CD14-positive monocyte (primary cell): ENCODE measurements at regions not wholly inside any gene's neighbourhood (a gene's known extent, or its start where the extent isn't known, plus 50 kb on each side); places are given as distances from the start of the nearest gene placed in this dataset.

Experiments
- DNase-seq, 3 donors: peaks; one replicate each; pipeline ENCODE4 v3.0.0-alpha.2; 2011 to 2022
- H2AFZ ChIP-seq: 2 replicates; pipeline ENCODE4 v1.6.0; 2012; ENCODE audit warnings: mild to moderate bottlenecking, low read depth, low read length, inconsistent platforms; ENCODE audit not compliant: insufficient read depth, poor library complexity, severe bottlenecking
- H3K27ac ChIP-seq, 2 donors: 1 replicate in 1 of 2; 2 replicates in 1 of 2; pipeline ENCODE4 v1.5.1; 2012 to 2013; ENCODE audit warnings: low read length in 2 of 2, control low read depth in 1 of 2, inconsistent platforms in 1 of 2, low read depth in 1 of 2, mild to moderate bottlenecking in 1 of 2
- H3K27me3 ChIP-seq, 2 donors: one replicate each; pipeline versions ENCODE4 v1.6.0 to v1.6.1; 2011 to 2013; ENCODE audit warnings: low read length in 2 of 2; ENCODE audit not compliant: control insufficient read depth in 2 of 2, insufficient read depth in 2 of 2
- H3K36me3 ChIP-seq, 2 donors: replicated peaks in 1 of 2; 1 replicate in 1 of 2; 2 replicates in 1 of 2; pipeline versions ENCODE4 v1.5.1 to v1.6.1; 2012 to 2013; ENCODE audit warnings: low read length in 2 of 2, control low read depth in 1 of 2, inconsistent platforms in 1 of 2, mild to moderate bottlenecking in 1 of 2; ENCODE audit not compliant: insufficient read depth in 2 of 2, control insufficient read depth in 1 of 2
- H3K4me1 ChIP-seq, 2 donors: 1 replicate in 1 of 2; 2 replicates in 1 of 2; pipeline versions ENCODE4 v1.5.1 to v1.6.1; 2012 to 2013; ENCODE audit warnings: low read length in 2 of 2, control low read depth in 1 of 2, inconsistent platforms in 1 of 2, mild to moderate bottlenecking in 1 of 2, moderate library complexity in 1 of 2; ENCODE audit not compliant: insufficient read depth in 2 of 2, control insufficient read depth in 1 of 2
- H3K4me2 ChIP-seq: replicated peaks from 2 replicates; pipeline ENCODE3; 2012; ENCODE audit warnings: low read length, moderate library complexity, mild to moderate bottlenecking; ENCODE audit not compliant: poor library complexity, severe bottlenecking; ENCODE audit errors: extremely low read depth
- H3K4me3 ChIP-seq, 3 experiments: fragments of 200-600 bp in 1 of 3; sonication (generic) in 1 of 3; replicated peaks in 1 of 3; 1 replicate in 2 of 3; 2 replicates in 1 of 3; pipeline ENCODE4 v1.5.1; 2011 to 2013; ENCODE audit warnings: low read length in 3 of 3, mild to moderate bottlenecking in 3 of 3, control low read depth in 2 of 3, low read depth in 2 of 3, inconsistent platforms in 1 of 3, moderate library complexity in 1 of 3
- H3K79me2 ChIP-seq: 2 replicates; pipeline ENCODE4 v1.6.0; 2012; ENCODE audit warnings: mild to moderate bottlenecking, control low read depth, inconsistent platforms, low read length, moderate library complexity; ENCODE audit not compliant: insufficient read depth
- H3K9ac ChIP-seq: 2 replicates; pipeline ENCODE4 v1.6.0; 2017; ENCODE audit warnings: low read length, mild to moderate bottlenecking; ENCODE audit not compliant: insufficient read depth, poor library complexity, severe bottlenecking
- H3K9me3 ChIP-seq, 2 donors: replicated peaks in 1 of 2; 1 replicate in 1 of 2; 2 replicates in 1 of 2; pipeline versions ENCODE4 v1.5.1 to v1.6.1; 2012 to 2013; ENCODE audit warnings: low read length in 2 of 2, control low read depth in 1 of 2; ENCODE audit not compliant: control insufficient read depth in 1 of 2, insufficient read depth in 1 of 2
- H4K20me1 ChIP-seq: 2 replicates; pipeline ENCODE4 v1.6.0; 2012; ENCODE audit warnings: mild to moderate bottlenecking, low read length, control low read depth, moderate library complexity; ENCODE audit not compliant: insufficient read depth
- H3K27ac Mint-ChIP-seq, 7 donors: one replicate each; pipeline ENCODE4 v1.8.0; 2020; ENCODE audit warnings: mild to moderate bottlenecking in 7 of 7, mixed read lengths in 7 of 7, moderate library complexity in 6 of 7, inconsistent platforms in 2 of 7
- H3K27me3 Mint-ChIP-seq, 3 donors: one replicate each; pipeline ENCODE4 v1.8.0; 2021 to 2022; ENCODE audit warnings: low read depth in 3 of 3, mild to moderate bottlenecking in 3 of 3, mixed read lengths in 3 of 3, moderate library complexity in 3 of 3, inconsistent platforms in 1 of 3
- H3K36me3 Mint-ChIP-seq, 2 donors: one replicate each; pipeline ENCODE4 v1.8.0; 2020; ENCODE audit warnings: mixed read lengths in 2 of 2, inconsistent platforms in 1 of 2, mild to moderate bottlenecking in 1 of 2
- H3K4me1 Mint-ChIP-seq: one replicate; pipeline ENCODE4 v1.8.0; 2020; ENCODE audit warnings: mild to moderate bottlenecking, mixed read lengths
- H3K4me3 Mint-ChIP-seq, 2 donors: one replicate each; pipeline ENCODE4 v1.8.0; 2020; ENCODE audit warnings: mild to moderate bottlenecking in 2 of 2, mixed read lengths in 2 of 2, moderate library complexity in 1 of 2
- H3K9me3 Mint-ChIP-seq, 7 donors: one replicate each; pipeline ENCODE4 v1.8.0; 2020 to 2022; ENCODE audit warnings: mixed read lengths in 7 of 7, mild to moderate bottlenecking in 6 of 7, moderate library complexity in 6 of 7, inconsistent platforms in 2 of 7
- WGBS: methylation state at CpG from one replicate; pipeline ENCODE4 v1.1.5; 2013; ENCODE audit warnings: missing lambda C conversion rate; ENCODE audit not compliant: insufficient coverage; 5-methylcytosine and 5-hydroxymethylcytosine counted together
- intact Hi-C, 2 donors: fragments of 100-400 bp; cut with micrococcal nuclease; formaldehyde crosslinking; loops; one replicate each; pipeline versions ENCODE4 v1.15.0 to v1.15.1; 2023
- TF ChIP-seq, protein P1 (sequence below): fragments of 200-600 bp; IDR thresholded peaks from one replicate; pipeline ENCODE4 v1.8.0; 2022; ENCODE audit warnings: antibody characterized with exemption, mild to moderate bottlenecking

DNA sequence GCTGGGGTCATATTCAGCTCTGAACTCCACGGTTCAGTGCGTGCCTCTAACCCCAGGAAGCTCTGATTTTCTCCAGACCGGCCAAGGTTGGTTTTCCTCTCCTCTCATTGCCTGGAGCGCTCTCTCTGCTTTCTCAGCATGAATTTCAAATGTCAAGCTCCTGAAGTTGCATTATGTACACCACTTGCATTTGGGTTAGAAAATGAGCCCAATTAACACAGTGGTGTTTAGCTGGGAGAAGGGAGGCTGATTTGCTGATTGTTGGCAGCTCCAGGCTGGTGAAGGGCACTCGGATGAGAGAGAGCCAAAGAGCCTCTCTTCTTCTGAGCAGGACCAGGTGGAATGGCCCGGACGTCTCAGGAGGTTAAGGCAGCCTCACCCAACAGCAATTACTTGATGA, 570.9 kb downstream of the VRK1 start:
- peak overlapping the region in 1 of 7 donors; percentile 20 for H3K27ac Mint-ChIP-seq
- no peaks in the 10 kb centered on the region for H3K4me1 Mint-ChIP-seq

DNA sequence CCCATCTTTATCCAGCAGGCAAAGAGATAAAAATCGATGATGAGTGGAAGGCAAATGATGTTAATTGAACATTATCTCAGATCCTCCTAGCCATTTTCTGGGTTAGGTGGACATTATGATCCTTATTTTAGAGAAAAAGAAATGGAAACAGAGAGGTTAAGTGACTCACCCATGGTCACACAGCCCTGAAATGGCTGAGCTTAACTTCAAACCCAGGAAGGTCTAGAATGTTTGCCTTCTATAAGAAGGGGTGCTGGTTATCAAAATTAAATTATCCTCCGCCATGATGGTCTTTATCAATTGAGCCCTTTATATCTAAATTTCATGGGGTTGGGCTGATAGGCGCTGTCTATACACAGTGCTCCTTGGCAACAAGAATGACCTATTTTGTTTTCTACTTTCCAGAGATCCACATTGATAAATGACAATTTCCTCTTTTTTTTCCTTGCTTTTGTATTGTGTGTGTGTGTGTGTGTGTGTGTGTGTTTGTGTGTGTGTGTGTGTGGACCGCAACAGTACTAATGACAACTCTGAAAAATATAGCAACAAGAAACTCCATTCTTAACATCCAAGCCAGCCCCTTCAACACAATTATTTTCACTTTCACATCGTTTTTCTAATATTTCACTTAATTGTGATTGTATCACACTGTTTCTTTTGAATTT, 571.9 kb downstream of the VRK1 start:
- Mint-ChIP-seq H3K27ac (no peak overlapping the region), H3K9me3 (no peaks in the 10 kb centered on the region), H3K36me3 (no peaks in the 10 kb centered on the region), H3K27me3 (peaks cover 0 to 5% (median 2%) of the 10 kb centered on the region in 3 donors), H3K4me3 (no peak overlapping the region), H3K4me1 (no peaks in the 10 kb centered on the region)
- intact Hi-C loops, result no loop called here
- TF ChIP-seq, protein P1, sequence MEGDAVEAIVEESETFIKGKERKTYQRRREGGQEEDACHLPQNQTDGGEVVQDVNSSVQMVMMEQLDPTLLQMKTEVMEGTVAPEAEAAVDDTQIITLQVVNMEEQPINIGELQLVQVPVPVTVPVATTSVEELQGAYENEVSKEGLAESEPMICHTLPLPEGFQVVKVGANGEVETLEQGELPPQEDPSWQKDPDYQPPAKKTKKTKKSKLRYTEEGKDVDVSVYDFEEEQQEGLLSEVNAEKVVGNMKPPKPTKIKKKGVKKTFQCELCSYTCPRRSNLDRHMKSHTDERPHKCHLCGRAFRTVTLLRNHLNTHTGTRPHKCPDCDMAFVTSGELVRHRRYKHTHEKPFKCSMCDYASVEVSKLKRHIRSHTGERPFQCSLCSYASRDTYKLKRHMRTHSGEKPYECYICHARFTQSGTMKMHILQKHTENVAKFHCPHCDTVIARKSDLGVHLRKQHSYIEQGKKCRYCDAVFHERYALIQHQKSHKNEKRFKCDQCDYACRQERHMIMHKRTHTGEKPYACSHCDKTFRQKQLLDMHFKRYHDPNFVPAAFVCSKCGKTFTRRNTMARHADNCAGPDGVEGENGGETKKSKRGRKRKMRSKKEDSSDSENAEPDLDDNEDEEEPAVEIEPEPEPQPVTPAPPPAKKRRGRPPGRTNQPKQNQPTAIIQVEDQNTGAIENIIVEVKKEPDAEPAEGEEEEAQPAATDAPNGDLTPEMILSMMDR, result no peak
- no peak for DNase-seq
- no peaks in the 10 kb centered on the region for H3K79me2 ChIP-seq
- no peaks in the 10 kb centered on the region for H3K9me3 ChIP-seq
- H3K27ac ChIP-seq, result no peak overlapping the region
- H3K4me3 ChIP-seq, result no peak overlapping the region
- H3K9ac ChIP-seq, result no peak overlapping the region
- H3K27me3 ChIP-seq, result no peaks in the 10 kb centered on the region
- H2AFZ ChIP-seq, result no peak overlapping the region
- H4K20me1 ChIP-seq, result no peaks in the 10 kb centered on the region
- no peaks in the 10 kb centered on the region for H3K36me3 ChIP-seq
- no peak overlapping the region for H3K4me2 ChIP-seq
- WGBS, result no CpG with 5 or more reads among the region's 5 CpGs
- no peaks in the 10 kb centered on the region for H3K4me1 ChIP-seq

More for the DNA sequence above, 570.9 kb downstream of the VRK1 start:
- no peak overlapping the region for H3K4me3 ChIP-seq
- 100% methylated on average over 1 of the region's 7 CpGs for WGBS
- no peak for DNase-seq
- TF ChIP-seq, protein P1, result no peak
- H3K27me3 ChIP-seq, result no peaks in the 10 kb centered on the region
- no peak overlapping the region for H3K4me2 ChIP-seq
- H3K79me2 ChIP-seq, result no peaks in the 10 kb centered on the region
- no peaks in the 10 kb centered on the region for H4K20me1 ChIP-seq
- peaks cover 0 to 7% (median 0%) of the 10 kb centered on the region in 3 donors for H3K27me3 Mint-ChIP-seq
- no peaks in the 10 kb centered on the region for H3K9me3 ChIP-seq
- H3K4me3 Mint-ChIP-seq, result no peak overlapping the region
- no peak overlapping the region for H3K9ac ChIP-seq
- H2AFZ ChIP-seq, result no peak overlapping the region
- H3K27ac ChIP-seq, result no peak overlapping the region
- intact Hi-C loops, result no loop called here
- H3K36me3 ChIP-seq, result no peaks in the 10 kb centered on the region
- no peaks in the 10 kb centered on the region for H3K36me3 Mint-ChIP-seq
- H3K4me1 ChIP-seq, result no peaks in the 10 kb centered on the region
- H3K9me3 Mint-ChIP-seq, result no peaks in the 10 kb centered on the region
